A673 (cell line): ENCODE measurements at regions not wholly inside any gene's neighbourhood (a gene's known extent, or its start where the extent isn't known, plus 50 kb on each side); places are given as distances from the start of the nearest gene placed in this dataset.

ENCODE experiments used
- BruUV-seq: library from RNA; stranded (reverse); fragments of 400-500 nt; replicated peaks from 2 replicates; lab custom pipeline; 2021; lab: Mats Ljungman, UMichigan
- CTCF ChIA-PET: fragments of 300-600 bp; sonication (Branson Sonifier 250); formaldehyde crosslinking; loops from one replicate; lab custom pipeline; 2022; ENCODE audit warnings: antibody characterized with exemption; lab: Charles Lee
- POLR2A ChIA-PET: fragments of 300-600 bp; sonication (Branson Sonifier 250); formaldehyde crosslinking; loops from one replicate; lab custom pipeline; 2022; ENCODE audit warnings: antibody characterized with exemption; ENCODE audit not compliant: low non-redundant PET; lab: Charles Lee
- DNase-seq: peaks from one replicate; pipeline ENCODE4 v3.0.0-alpha.2; 2015; ENCODE audit warnings: low spot score
- H3K27ac ChIP-seq: fragments of 200-600 bp; sonication (generic); 2 replicates; pipeline ENCODE4 v1.5.1; 2016; ENCODE audit warnings: mixed run types, low read depth, mild to moderate bottlenecking, mixed read lengths, antibody characterized with exemption, low read length; ENCODE audit not compliant: poor library complexity, severe bottlenecking
- H3K27me3 ChIP-seq: fragments of 200-600 bp; sonication (generic); replicated peaks from 2 replicates; pipeline ENCODE4 v1.6.1; 2017; ENCODE audit warnings: mixed run types, low read depth, mild to moderate bottlenecking, mixed read lengths, antibody characterized with exemption, low read length; ENCODE audit not compliant: insufficient read depth, poor library complexity
- H3K36me3 ChIP-seq: fragments of 200-600 bp; sonication (generic); 2 replicates; pipeline ENCODE4 v1.6.1; 2016; ENCODE audit warnings: mixed run types, mild to moderate bottlenecking, mixed read lengths, antibody characterized with exemption, low read length; ENCODE audit not compliant: insufficient read depth, poor library complexity, severe bottlenecking
- H3K4me1 ChIP-seq: fragments of 200-600 bp; sonication (generic); 2 replicates; pipeline ENCODE4 v1.6.1; 2017; ENCODE audit warnings: mixed run types, mild to moderate bottlenecking, mixed read lengths, antibody characterized with exemption, low read length; ENCODE audit not compliant: insufficient read depth, poor library complexity, severe bottlenecking
- H3K4me3 ChIP-seq: fragments of 200-600 bp; sonication (generic); 2 replicates; pipeline ENCODE4 v1.5.1; 2016; ENCODE audit warnings: low read depth, mixed run types, mild to moderate bottlenecking, mixed read lengths, low read length; ENCODE audit not compliant: poor library complexity, severe bottlenecking
- H3K9me3 ChIP-seq: fragments of 200-600 bp; sonication (generic); 2 replicates; pipeline ENCODE4 v1.6.1; 2016; ENCODE audit warnings: mixed run types, low read depth, mild to moderate bottlenecking, mixed read lengths, antibody characterized with exemption, low read length; ENCODE audit not compliant: poor library complexity, severe bottlenecking
- EZH2 ChIP-seq: fragments of 200-600 bp; sonication (generic); IDR thresholded peaks from 2 replicates; pipeline ENCODE4 v1.6.1; 2017; ENCODE audit warnings: borderline replicate concordance, low read depth, mild to moderate bottlenecking, mixed read lengths, antibody characterized with exemption, low read length; ENCODE audit not compliant: poor library complexity, severe bottlenecking
- intact Hi-C: fragments of 100-400 bp; cut with micrococcal nuclease; formaldehyde crosslinking; loops from one replicate; pipeline ENCODE4 v1.10.0; 2022; ENCODE audit not compliant: unreplicated experiment
- TF ChIP-seq, protein P1 (sequence below): fragments of 300-800, 200-600 bp; sonication (generic); conservative IDR thresholded peaks from 2 replicates; pipeline ENCODE4 v1.5.1; 2017; ENCODE audit warnings: low read depth, mild to moderate bottlenecking, antibody characterized with exemption, low read length, moderate library complexity, mixed read lengths

DNA sequence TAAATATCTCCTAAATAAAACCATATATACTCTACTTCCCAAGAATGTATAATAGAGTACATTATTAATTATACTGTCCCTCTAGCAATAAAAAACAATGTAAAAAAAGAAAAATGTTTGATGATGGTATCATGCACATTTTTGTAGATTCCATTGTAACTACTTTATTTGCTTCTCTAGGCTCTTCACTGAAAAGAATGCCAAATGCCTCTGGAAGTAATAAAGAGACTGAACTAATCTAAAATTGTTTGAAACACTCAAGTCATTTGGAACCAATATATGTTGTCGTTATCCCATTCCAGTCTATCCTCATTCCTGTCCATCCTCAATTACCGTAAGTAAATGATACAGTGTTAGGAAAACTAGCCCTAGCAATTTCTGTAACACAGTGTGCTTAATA lies 233.6 kb downstream of the C12orf50 start:
- H3K36me3 ChIP-seq, result no peaks in the 10 kb centered on the region
- BruUV-seq, result no TSS peak
- TF ChIP-seq, protein P1, sequence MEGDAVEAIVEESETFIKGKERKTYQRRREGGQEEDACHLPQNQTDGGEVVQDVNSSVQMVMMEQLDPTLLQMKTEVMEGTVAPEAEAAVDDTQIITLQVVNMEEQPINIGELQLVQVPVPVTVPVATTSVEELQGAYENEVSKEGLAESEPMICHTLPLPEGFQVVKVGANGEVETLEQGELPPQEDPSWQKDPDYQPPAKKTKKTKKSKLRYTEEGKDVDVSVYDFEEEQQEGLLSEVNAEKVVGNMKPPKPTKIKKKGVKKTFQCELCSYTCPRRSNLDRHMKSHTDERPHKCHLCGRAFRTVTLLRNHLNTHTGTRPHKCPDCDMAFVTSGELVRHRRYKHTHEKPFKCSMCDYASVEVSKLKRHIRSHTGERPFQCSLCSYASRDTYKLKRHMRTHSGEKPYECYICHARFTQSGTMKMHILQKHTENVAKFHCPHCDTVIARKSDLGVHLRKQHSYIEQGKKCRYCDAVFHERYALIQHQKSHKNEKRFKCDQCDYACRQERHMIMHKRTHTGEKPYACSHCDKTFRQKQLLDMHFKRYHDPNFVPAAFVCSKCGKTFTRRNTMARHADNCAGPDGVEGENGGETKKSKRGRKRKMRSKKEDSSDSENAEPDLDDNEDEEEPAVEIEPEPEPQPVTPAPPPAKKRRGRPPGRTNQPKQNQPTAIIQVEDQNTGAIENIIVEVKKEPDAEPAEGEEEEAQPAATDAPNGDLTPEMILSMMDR, result no peak
- TF ChIP-seq EZH2, result no peak
- H3K4me1 ChIP-seq, result no peaks in the 10 kb centered on the region
- intact Hi-C loops, result no loop called here
- no peak overlapping the region for H3K27ac ChIP-seq
- no peak overlapping the region for H3K4me3 ChIP-seq
- no peak for DNase-seq
- POLR2A ChIA-PET, result no interaction called here
- H3K27me3 ChIP-seq, result no peaks in the 10 kb centered on the region
- CTCF ChIA-PET, result no interaction called here
- H3K9me3 ChIP-seq, result no peaks in the 10 kb centered on the region

DNA sequence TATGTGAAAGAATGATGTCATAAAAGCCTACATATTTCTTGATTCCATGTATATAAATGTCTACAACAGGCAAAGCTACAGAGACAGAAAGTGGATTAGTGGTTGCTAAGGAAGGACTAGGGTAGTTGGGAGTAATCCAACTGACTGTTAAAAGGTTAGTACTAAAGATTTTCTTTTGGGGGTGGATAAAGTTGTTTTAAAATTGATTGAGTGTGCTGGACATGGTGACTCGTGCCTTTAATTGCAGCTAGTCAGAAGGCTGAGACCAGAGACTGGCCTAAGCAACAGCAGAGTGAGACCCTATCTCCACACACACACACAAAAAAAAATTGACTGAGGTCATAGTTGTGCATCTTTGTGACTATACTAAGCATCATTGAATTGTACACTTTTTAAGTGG lies 234.3 kb downstream of the C12orf50 start:
- intact Hi-C loops, result no loop called here
- CTCF ChIA-PET, result no interaction called here
- no TSS peak for BruUV-seq

DNA sequence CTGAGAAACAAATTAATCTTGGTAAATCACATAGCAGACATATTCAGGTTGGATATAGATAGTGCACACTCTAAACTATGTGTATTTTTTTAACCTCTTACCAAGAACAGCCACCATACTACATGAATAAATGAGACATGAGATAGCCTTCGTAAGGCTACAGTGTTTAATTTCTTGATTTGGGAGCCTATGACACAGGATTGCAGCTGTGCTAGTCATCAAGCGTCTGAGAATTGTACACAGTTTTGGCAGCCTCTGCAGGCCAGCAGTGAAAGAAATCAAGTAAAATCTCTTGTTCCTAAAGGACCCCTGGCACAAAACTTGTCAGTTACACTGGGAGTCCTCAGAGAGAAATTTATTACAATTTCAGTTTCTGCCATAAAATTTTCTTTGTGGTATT lies 236.1 kb downstream of the C12orf50 start:
- DNase-seq, result no peak
- no peaks in the 10 kb centered on the region for H3K27me3 ChIP-seq
- H3K9me3 ChIP-seq, result no peaks in the 10 kb centered on the region
- no TSS peak for BruUV-seq
- intact Hi-C loops, result no loop called here
- no peaks in the 10 kb centered on the region for H3K4me1 ChIP-seq
- no peak overlapping the region for H3K27ac ChIP-seq
- ChIA-PET POLR2A (no interaction called here), CTCF (no interaction called here)
- TF ChIP-seq, protein P1, result no peak
- TF ChIP-seq EZH2, result no peak
- H3K4me3 ChIP-seq, result no peak overlapping the region
- H3K36me3 ChIP-seq, result no peaks in the 10 kb centered on the region

More for the DNA sequence above, 234.3 kb downstream of the C12orf50 start:
- POLR2A ChIA-PET, result no interaction called here
- Histone ChIP-seq H3K27ac (no peak overlapping the region), H3K4me3 (no peak overlapping the region), H3K9me3 (no peaks in the 10 kb centered on the region), H3K27me3 (no peaks in the 10 kb centered on the region), H3K4me1 (no peaks in the 10 kb centered on the region), H3K36me3 (no peaks in the 10 kb centered on the region)
- DNase-seq, result no peak
- TF ChIP-seq, protein P1, result no peak
- no peak for TF ChIP-seq EZH2
